Spinal cord (tissue), 9 donors: ENCODE measurements at regions not wholly inside any gene's neighbourhood (a gene's known extent, or its start where the extent isn't known, plus 50 kb on each side); places are given as distances from the start of the nearest gene placed in this dataset.

Experiments
- DNase-seq, 6 donors: peaks; one replicate each; pipeline versions ENCODE4 v3.0.0 to v3.0.0-alpha.2; 2013 to 2015; ENCODE audit warnings: low spot score in 6 of 6, low read depth in 4 of 6
- H3K27ac ChIP-seq: one replicate; pipeline ENCODE4 v1.5.1; 2013; ENCODE audit warnings: low read depth, low read length, control low read depth
- H3K27me3 ChIP-seq: one replicate; pipeline ENCODE4 v1.6.1; 2013; ENCODE audit warnings: low read length; ENCODE audit not compliant: control insufficient read depth, insufficient read depth
- H3K36me3 ChIP-seq: one replicate; pipeline ENCODE4 v1.6.1; 2013; ENCODE audit warnings: low read length; ENCODE audit not compliant: control insufficient read depth, insufficient read depth
- H3K4me1 ChIP-seq: one replicate; pipeline ENCODE4 v1.6.1; 2013; ENCODE audit warnings: low read length; ENCODE audit not compliant: control insufficient read depth, insufficient read depth
- H3K4me3 ChIP-seq: one replicate; pipeline ENCODE4 v1.5.1; 2013; ENCODE audit warnings: low read depth, low read length, control low read depth
- H3K9me3 ChIP-seq: one replicate; pipeline ENCODE4 v1.6.1; 2013; ENCODE audit warnings: low read length; ENCODE audit not compliant: control insufficient read depth, insufficient read depth
- WGBS: methylation state at CpG from one replicate; pipeline ENCODE4 v1.1.5; 2013; ENCODE audit warnings: missing lambda C conversion rate; ENCODE audit not compliant: insufficient coverage; 5-methylcytosine and 5-hydroxymethylcytosine counted together
- donor health status: healthy.

- no peak overlapping the region for H3K4me3 ChIP-seq
- H3K4me1 ChIP-seq: no peaks in the 10 kb centered on the region
- H3K27ac ChIP-seq: no peak overlapping the region
- H3K36me3 ChIP-seq: no peaks in the 10 kb centered on the region
- peak in 1 of 6 donors; percentile 4 for DNase-seq
- WGBS: 74% methylated on average over 6 of the region's 15 CpGs
- no peaks in the 10 kb centered on the region for H3K27me3 ChIP-seq
- no peaks in the 10 kb centered on the region for H3K9me3 ChIP-seq
Measured at GRCh38 chr12:42789808-42790760, 200.5 kb upstream of the PRICKLE1 start.

GRCh38 chr12:42786400-42787148, 197.0 kb upstream of the PRICKLE1 start:
- H3K9me3 ChIP-seq: no peaks in the 10 kb centered on the region
- no peak for DNase-seq
- no peak overlapping the region for H3K4me3 ChIP-seq
- WGBS: no CpG with 5 or more reads among the region's 5 CpGs
- no peaks in the 10 kb centered on the region for H3K4me1 ChIP-seq
- H3K27ac ChIP-seq: no peak overlapping the region
- no peaks in the 10 kb centered on the region for H3K36me3 ChIP-seq
- H3K27me3 ChIP-seq: no peaks in the 10 kb centered on the region

- Histone ChIP-seq H3K27ac (no peak overlapping the region), H3K4me3 (no peak overlapping the region), H3K4me1 (no peaks in the 10 kb centered on the region), H3K9me3 (no peaks in the 10 kb centered on the region), H3K27me3 (no peaks in the 10 kb centered on the region), H3K36me3 (no peaks in the 10 kb centered on the region)
- DNase-seq: no peak
- no CpG with 5 or more reads among the region's 2 CpGs for WGBS
Measured at GRCh38 chr12:42785944-42786343, 196.4 kb upstream of the PRICKLE1 start.

GRCh38 chr12:42780671-42781070, 191.1 kb upstream of the PRICKLE1 start:
- Histone ChIP-seq H3K27ac (no peak overlapping the region), H3K36me3 (no peaks in the 10 kb centered on the region), H3K27me3 (no peaks in the 10 kb centered on the region), H3K4me1 (no peaks in the 10 kb centered on the region), H3K9me3 (no peaks in the 10 kb centered on the region), H3K4me3 (no peak overlapping the region)
- no peak for DNase-seq
- no CpG with 5 or more reads among the region's 1 CpG for WGBS

- H3K27ac ChIP-seq: no peak overlapping the region
- no peaks in the 10 kb centered on the region for H3K27me3 ChIP-seq
- H3K9me3 ChIP-seq: no peaks in the 10 kb centered on the region
- H3K4me1 ChIP-seq: no peaks in the 10 kb centered on the region
- peak in 1 of 6 donors; percentile 41 for DNase-seq
- H3K36me3 ChIP-seq: no peaks in the 10 kb centered on the region
- no peak overlapping the region for H3K4me3 ChIP-seq
- WGBS: 76% methylated on average over 5 of the region's 7 CpGs
Measured at GRCh38 chr12:42779186-42779859, 189.8 kb upstream of the PRICKLE1 start.

GRCh38 chr12:42776396-42776795, 186.8 kb upstream of the PRICKLE1 start:
- no peaks in the 10 kb centered on the region for H3K36me3 ChIP-seq
- no peaks in the 10 kb centered on the region for H3K27me3 ChIP-seq
- no peaks in the 10 kb centered on the region for H3K9me3 ChIP-seq
- no peak overlapping the region for H3K27ac ChIP-seq
- WGBS: 61% methylated on average over 7 of the region's 9 CpGs
- no peaks in the 10 kb centered on the region for H3K4me1 ChIP-seq
- no peak for DNase-seq
- no peak overlapping the region for H3K4me3 ChIP-seq

- no peak for DNase-seq
- Histone ChIP-seq H3K9me3 (no peaks in the 10 kb centered on the region), H3K4me3 (no peak overlapping the region), H3K36me3 (no peaks in the 10 kb centered on the region), H3K4me1 (no peaks in the 10 kb centered on the region), H3K27ac (no peak overlapping the region), H3K27me3 (no peaks in the 10 kb centered on the region)
- no CpG with 5 or more reads among the region's 3 CpGs for WGBS
Measured at GRCh38 chr12:42774238-42774637, 184.7 kb upstream of the PRICKLE1 start.

- 100% methylated on average over 1 of the region's 3 CpGs for WGBS
- Histone ChIP-seq H3K4me1 (no peaks in the 10 kb centered on the region), H3K36me3 (no peaks in the 10 kb centered on the region), H3K9me3 (no peaks in the 10 kb centered on the region), H3K27ac (no peak overlapping the region), H3K4me3 (no peak overlapping the region), H3K27me3 (no peaks in the 10 kb centered on the region)
- DNase-seq: no peak
Measured at GRCh38 chr12:42770261-42770660, 180.7 kb upstream of the PRICKLE1 start.

GRCh38 chr12:42769455-42769854, 179.9 kb upstream of the PRICKLE1 start:
- H3K4me3 ChIP-seq: no peak overlapping the region
- no peaks in the 10 kb centered on the region for H3K36me3 ChIP-seq
- H3K27ac ChIP-seq: no peak overlapping the region
- no peak for DNase-seq
- no peaks in the 10 kb centered on the region for H3K27me3 ChIP-seq
- WGBS: 50% methylated on average over 1 of the region's 1 CpG
- no peaks in the 10 kb centered on the region for H3K9me3 ChIP-seq
- no peaks in the 10 kb centered on the region for H3K4me1 ChIP-seq
